Stimulated activated CD8-positive, alpha-beta memory T cell treated with anti-CD3 and anti-CD28 coated beads, Interleukin-2, amount 100 ng/mL, for 1 hour (primary cell): ENCODE measurements at regions not wholly inside any gene's neighbourhood (a gene's known extent, or its start where the extent isn't known, plus 50 kb on each side); places are given as distances from the start of the nearest gene placed in this dataset.
"Not testable (repeated sequence)": the region's sequence is repeated elsewhere in the genome, so short reads cannot be mapped to it uniquely, and the experiment has no call there.

Experiments used
- DNase-seq, 2 donors: peaks; one replicate each; pipeline ENCODE4 v3.0.0-alpha.2; 2020; ENCODE audit warnings: low read depth in 2 of 2

DNA sequence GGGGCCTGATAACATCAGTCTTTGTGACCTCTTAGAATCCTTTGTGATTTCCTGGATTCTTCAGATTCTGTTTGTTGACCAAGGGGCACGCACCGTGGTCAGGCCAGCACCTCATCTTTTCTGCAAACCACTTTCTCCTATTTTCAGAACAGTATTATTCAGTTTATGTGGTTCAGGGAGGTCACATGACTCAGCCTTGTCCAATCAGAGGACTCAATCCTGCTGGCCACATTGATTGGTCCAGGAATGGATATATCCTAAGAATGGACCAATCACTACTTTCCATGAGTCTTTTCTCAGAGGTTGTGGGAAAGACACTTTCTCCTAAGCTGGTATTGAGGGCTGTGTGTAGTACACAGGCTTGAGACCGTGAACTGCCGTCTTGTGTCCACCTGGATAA, 123.1 kb upstream of the EEF2KMT start:
- DNase-seq: no peak

DNA sequence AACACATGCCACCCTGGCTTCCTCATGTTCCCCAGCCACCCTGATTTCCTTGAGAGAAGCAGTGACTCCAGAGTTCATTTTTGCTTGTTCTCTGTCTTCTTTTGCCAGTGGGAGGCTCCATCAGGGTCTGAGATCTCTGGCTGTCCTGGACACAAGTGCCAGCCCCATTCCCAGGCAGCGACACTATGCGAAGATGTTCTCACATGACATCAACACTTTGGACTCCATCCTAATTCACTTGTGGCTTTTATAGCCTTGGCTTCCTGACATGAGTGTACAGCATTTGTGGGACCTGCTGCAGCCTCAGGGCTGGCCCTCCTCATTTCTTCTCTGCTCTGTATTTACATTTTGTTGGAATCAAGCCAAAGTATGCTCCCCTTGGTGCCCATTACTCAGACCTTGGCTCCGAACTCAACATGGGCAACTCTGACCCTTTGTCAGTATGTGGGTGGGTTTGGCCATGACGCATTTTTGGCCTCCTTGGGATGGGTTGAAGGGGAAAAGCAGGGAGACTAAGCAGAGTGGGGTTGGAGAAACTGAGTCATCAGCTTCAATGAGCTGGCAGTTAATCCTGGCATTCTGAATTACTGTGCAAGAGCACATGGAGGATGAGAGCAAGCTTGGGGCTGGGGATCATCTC, 119.0 kb upstream of the EEF2KMT start:
- DNase-seq: no peak

DNA sequence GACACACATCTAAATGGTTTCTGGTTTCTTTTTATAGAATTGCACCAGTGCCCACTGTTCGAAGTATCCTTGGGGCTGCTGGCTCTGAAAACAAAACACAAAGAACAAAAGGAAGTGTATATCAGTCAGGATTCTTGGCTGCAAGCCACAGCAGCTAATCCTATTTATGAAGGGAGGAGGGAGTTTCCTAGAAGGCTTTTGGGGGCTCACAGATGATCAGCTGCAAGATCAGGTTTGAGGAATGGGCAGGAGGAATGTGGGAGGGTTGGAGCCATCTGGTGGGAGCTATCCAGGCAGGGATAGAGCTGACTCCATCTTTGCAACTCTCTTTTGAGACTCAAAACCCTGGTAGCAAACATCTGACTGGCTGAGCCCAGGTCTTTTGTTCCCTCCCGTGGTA, 118.3 kb upstream of the EEF2KMT start:
- no peak for DNase-seq

DNA sequence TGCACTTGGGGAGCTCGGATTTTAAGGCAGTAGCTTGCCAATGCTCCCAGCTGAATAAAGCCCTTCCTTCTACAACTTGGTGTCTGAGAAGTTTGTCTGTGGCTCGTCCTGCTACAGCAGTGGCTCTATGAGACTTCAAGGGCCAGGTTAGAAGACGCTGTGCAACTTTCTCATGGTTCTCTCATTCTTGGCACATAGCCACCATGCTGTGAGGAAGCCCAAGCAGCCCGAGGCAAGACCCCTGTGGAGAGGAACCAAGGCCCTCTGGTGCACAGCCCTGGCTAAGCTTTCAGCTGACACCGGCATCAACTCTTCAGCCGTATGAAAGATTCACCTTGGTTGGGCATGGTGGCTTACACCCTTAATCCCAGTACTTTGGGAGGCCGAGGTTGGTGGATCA, 116.9 kb upstream of the EEF2KMT start:
- no peak for DNase-seq

DNA sequence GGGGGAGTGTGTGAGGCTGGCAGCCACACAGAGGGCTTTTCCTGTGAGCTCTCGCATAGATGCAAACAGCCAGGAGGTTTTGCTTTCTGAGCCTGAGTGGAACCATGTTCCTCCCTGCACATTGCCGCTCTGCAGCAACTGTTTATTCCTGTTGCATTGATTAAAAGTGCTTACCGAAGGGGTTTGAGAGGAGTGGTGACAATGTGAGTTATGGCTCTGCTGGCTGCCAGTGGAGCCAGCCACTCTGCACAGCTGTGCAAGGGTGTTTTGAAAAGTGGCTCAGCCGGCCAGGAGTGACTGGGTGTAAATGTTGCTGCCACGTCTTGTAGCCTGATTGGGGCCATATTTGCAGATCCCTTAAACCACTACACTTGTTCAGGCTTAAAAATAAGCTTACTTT, 114.9 kb upstream of the EEF2KMT start:
- DNase-seq: not testable (repeated sequence)

DNA sequence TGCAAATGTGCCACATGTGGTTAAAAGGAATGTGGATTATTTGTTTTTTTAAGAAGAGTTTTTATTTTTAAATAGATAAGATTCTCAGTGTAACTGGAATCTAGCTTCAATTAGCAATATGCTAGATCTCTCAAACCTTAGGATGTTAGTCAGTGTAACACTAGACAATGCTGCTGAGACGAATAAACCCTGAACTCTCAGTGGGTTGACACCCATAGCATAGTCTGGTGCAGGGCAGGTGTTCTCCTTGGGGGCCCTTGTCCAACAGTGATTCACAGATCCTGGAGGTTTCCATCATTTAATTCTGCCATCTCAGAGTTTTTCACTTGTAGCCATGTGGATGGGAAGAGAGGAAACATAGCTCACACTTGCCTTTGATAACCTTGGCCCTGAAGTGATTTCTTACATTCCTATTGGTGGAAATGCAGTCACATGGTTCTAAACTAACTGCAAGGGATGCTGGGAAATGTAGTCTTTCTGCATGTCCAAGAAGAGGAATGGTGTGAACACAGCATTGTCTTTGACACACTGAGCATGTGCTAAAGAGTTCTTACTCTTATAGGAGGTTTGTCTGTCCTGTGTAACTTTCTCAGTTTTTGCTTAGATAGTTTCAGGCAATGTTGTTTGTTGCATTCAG, 110.4 kb upstream of the EEF2KMT start:
- DNase-seq: not testable (repeated sequence)

DNA sequence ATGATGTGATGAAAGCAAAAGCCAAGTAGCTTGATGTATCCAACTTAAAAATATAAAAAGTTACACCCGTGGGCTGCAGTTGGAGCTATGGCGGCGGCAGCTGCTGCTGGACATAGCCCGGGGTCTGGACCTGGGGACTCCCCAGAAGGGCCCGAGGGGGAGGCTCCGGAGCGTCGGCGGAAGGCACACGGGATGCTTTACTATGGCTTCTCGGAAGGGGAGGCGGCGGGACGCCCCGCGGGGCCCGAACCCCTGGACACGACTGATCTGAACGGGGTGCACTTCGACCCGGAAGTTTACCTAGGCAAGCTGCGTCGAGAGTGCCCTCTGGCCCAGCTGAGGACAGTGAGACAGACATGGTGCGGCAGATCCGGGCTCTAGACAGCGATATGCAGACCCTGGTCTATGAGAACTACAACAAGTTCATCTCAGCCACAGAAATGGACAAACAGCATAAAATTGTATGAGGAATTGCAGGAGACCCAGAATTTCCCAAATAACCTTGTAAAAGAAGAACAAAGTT, 109.5 kb upstream of the EEF2KMT start:
- no peak for DNase-seq

DNA sequence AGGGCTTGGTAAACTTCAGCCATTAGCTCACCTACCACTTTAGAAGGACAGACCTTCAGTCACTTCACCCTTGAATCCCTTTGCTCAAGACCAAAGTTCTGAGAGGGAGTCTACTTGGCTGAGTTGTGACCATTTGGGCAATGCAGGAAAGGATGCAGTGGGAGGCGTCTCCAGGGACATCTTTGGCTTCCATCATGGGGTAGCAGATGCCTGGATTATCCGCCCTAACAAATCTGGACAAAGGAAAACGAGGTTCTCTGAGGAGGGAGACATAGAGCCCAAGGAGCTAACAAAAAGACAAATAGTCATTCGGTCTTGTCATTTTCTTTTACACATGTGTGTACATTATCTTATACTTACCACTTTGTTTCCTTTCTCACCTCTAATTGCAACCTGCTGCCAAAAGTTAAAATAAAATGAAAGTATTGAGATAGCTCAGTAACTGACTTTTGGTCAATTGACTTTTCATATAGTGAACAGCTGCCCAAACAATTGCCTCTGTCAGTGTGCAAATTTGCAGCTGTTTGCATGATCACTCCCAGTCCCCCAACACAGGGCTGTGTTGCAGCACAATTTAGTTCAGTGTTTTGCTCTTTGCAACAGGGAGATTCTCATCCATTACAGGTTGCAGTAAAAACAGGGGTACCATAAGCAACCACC, 108.9 kb upstream of the EEF2KMT start:
- DNase-seq: no peak

DNA sequence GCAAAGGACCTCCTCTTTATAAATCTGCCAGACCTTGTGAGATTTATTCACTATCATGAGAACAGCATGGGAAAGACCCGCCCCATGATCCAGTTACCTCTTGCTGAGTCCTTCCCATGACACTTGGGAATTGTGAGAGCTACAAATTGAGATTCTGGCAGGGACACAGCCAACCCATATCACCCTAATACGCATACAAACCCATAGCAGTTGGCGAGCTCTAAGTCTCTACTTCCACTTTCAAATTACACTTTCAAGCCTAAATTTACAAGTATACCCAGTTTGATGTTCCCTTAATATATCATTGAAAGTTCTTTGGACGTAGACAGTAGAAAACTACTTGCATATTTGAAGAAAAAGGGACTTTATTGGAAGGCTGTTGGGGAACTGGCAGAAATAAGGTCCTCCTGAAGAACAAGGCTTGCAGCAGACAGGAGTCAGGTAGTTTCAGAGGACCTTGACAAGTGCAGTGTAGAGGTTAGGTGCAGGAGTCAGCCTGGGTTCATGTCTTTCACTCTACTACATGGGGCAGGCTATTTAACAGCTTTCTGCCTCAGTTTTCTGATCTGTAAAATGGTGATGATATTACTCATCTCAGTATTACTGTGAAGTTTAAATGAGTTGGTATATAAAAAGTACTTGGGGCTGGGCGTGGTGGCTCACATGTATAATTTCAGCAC, 107.9 kb upstream of the EEF2KMT start:
- no peak for DNase-seq

DNA sequence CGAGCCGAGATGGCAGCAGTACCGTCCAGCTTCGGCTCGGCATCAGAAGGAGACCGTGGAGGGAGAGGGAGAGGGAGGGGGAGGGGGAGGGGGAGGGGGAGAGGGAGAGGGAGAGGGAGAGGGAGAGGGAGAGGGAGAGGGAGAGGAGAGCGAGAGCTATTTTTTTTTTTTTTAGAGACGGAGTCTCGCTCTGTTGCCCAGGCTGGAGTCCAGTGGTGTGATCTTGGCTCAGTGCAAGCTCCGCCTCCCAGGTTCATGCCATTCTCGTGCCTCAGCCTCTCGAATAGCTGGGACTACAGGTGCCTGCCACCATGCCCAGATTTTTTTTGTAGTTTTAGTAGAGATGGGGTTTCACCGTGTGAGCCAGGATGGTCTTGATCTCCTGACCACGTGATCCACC, 106.1 kb upstream of the EEF2KMT start:
- not testable (repeated sequence) for DNase-seq

DNA sequence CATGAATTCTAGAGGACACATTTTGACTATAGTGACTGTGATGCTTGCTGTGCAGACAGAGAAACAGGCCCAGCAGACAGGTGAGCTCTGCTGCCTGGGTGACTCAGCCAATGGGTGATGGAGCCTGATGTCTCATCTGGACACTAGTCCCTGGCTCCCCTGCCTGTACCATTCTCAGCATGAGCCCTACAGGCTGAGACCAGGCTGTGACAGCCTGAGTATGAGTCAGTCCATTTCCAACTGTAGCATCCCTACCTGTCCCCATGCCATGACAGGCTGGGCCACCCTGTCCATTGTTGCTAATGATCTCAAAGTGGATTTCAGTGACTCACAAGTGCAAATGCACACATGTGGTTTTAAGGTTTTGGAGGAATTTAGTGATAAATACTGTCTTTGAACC, 102.5 kb upstream of the EEF2KMT start:
- DNase-seq: no peak

DNA sequence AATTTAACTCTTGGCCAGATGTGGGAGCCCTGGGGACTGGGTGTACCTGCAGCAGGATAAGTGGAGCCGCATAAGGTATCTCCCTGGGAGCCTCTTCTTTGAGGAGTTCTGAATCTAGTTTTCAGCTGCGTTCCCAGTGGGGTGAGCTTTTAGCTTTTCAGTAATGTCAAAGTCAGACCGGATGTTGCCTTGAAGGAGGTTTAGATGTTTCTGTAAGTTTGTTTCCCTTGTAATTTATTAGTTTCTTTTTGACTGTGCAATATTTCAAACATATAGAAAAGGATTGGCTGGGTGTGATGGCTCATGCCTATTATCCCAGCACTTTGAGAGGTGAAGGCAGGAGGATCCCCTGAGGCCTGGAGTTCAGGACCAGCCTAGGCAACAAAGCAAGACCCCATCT, 98.6 kb upstream of the EEF2KMT start:
- DNase-seq: no peak

DNA sequence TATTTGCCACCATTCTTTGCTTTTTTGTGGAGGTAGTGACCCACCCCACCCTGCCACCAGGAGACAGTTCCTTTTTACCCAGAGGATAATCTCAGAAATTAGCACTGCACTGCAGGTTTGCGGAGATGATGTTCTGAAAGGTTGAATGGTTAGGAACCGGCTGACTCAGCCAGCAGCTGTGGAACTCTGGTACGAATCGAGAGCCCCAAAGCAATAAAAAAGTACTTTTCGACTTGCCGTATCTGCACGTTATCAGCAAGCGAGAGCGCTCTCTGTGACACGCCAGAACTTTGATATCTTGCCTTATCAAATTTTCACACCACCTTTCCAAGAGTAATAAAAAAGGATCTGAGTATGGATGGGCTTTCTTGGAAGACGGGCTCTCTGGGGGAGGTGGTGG, 96.3 kb upstream of the EEF2KMT start:
- DNase-seq: no peak

DNA sequence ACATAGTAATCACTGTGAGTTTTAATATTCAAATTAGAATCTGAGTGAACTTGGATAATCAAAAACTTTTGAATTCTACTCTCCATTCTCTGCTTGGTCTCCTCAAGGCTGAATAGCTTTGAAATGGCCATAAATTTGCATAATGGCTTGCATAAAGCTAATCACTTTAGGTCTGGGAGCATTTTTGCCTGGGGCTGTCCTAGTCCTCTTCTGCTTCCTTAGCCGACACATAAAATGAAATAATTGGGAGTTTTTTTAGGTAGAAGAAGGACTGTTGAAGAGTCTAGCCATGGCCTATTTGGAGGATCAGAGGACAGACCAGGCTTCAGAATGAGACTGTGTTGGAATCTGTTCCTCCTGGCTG, 91.4 kb upstream of the EEF2KMT start:
- DNase-seq: no peak

DNA sequence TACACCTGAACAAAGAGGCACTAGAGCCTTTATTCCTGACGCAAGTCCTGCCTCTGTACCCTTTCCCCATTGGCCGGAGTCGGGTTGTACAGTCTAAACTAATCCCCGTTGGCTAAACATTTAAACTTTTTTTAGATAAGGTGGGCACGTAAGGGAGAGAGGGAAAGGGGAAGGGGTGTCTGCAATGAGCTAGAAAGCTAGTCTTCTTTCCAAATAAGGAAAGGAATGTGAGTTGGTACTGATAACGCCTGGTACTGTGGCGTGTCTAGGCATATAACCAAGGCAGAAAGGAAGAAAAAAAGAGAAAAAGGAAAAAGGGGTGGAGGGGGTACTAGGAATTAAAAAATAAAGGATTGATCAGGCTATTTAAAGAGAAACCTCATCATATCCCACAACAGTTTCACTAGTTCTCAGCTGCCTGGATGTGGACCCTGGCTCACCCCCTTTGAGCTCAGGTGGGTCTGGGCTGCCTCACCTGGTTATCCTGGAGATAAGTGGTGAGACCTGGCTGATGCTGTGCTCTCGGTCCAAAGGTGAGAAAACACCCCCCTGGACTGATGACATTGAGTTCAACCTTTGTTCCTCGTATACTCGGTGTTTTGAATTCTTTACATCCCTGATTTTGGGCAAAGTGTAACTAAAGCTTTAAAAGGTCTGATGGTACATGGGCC, 90.9 kb upstream of the EEF2KMT start:
- no peak for DNase-seq

DNA sequence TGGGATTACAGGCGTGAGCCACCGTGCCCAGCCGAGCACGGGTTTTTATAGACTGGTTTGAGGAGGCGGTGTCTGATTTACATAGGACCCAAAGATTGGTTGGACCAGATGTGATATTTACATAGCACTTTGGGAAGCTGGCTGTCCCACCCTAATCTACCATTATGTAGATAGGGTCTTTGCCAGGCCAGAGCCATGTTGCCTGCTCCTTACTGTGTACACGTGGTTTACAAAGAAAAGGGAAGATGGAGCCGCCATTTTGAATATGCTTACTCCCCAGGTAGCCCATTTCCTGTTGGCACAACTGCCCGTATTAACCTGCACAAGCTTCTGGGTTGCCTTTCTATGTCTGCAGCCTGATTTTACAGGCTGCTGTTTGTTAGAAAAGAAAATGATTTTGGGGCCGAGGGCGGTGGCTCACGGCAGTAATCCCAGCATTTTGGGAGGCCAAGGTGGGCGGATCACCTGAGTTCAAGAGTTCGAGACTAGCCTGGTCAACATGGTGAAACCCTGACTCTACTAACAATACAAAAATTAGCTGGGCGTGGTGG, 89.9 kb upstream of the EEF2KMT start:
- DNase-seq: no peak

DNA sequence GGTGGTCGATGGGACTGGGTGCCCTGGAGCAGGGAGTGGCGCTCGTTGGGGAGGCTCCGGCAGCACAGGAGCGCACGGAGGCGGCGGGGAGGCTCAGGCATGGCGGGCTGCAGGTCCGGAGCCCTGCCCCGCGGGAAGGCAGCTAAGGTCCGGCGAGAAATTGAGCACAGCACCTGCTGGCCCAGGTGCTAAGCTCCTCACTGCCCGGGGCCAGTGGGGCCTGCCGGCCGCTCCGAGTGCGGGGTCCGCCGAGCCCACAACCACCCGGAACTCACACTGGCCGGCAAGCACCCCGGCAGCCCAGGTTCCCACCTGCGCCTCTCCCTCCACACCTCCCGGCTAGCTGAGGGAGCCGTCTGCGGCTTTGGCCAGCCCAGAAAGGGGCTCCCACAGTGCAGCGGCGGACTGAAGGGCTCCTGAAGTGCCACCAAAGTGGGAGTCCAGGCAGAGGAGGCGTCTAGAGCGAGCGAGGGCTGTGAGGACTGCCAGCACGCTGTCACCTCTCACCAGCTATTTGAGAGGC, 88.8 kb upstream of the EEF2KMT start:
- no peak for DNase-seq

DNA sequence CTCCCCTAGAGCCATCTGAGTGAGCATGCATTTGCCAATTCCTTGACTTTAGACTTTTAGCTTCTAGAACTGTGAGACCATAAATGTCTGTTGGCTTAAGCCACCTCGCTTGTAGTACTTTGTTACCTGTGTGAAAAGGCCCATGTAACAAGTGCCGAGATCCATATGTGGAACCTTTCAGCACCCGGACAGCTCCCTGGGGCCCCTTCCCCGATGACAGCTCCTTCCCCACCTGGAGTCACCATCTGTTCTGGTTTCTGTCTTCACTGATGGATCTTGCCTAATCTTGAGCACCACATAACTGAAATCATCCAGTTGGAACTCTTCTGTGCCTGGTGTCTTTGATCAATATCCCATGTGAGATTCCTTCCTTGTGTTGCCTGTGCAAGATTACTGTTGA, 78.9 kb upstream of the EEF2KMT start:
- DNase-seq: no peak

DNA sequence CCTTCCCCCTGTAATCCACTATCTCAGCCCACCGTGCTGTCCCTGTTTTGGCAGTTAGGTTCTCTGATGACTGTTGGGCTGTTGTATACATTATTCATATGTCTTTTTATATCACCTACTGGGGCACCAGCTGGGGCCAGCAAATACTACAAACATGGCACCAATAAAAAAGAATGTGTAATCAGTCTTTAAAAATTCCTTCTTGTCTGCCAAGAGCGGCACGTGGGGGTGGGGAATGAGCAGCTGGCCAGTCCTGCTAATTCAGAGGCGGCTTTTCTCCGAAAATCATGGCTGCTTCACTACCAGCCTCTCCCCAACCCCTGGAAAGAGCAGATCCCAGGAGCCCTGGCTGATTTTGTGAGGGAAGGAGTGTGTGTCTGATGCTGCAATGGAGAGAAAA, 77.7 kb upstream of the EEF2KMT start:
- no peak for DNase-seq

DNA sequence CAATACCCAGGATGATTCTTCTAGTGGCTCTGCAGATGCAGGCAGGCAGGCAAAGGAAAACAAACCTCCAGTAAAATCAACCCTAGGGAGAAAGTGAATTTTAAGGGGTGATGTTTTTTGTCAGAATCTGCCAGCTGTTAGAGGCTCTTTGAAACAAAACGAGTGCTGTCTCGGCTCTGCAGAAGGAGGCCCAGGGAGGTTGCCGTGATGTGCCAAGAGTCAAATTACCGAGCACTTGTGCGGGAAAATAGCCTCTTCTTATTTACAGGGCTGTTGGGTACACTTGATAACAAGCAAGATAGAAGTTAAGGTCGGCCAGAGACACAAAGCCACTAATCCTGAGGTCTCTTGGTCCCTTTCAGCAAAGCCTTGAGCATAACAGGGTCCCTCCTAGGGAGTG, 68.9 kb upstream of the EEF2KMT start:
- no peak for DNase-seq

DNA sequence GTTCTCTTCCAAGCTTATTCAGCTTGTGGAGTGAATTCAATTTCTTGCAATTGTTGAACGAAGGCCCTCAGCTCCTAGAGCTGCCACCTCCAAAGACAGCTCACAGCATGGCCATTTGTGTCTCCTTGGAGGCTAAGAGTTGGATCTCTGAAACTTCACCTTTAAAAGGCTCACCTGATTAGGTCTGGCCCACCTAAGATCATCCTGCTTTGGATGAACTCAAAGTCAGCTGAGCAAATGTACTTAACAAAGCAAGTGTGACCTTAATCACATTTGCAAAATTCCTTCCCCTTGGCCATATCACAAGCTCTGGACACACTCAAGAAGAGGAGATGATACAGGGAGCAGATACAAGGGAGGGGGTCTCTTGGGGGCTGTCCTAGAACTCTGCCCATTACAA, 67.8 kb upstream of the EEF2KMT start:
- DNase-seq: not testable (repeated sequence)

DNA sequence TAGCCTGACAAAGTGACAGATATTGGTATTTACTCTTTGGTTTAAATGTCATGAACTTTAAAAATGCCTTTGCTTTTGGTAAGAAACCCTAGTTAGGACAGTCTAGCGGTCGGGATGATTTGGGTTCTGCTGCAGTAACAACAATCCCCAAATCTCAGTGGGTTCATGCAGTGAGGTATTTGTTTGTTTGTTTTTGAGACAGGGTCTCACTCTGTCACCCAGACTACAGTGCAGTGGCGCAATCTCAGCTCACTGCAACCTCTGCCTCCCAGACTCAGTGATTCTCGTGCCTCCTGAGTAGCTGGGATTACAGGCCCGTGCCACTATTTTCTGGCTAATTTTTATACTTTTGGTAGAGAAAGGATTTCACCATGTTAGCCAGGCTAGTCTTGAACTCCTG, 65.2 kb upstream of the EEF2KMT start:
- not testable (repeated sequence) for DNase-seq
